Fibroblast of lung (primary cell): ENCODE measurements at regions not wholly inside any gene's neighbourhood (a gene's known extent, or its start where the extent isn't known, plus 50 kb on each side); places are given as distances from the start of the nearest gene placed in this dataset.

Experiments
- DNase-seq, 2 donors: peaks; one replicate each; pipeline versions ENCODE4 v3.0.0 to v3.0.0-alpha.2; 2010; ENCODE audit warnings: low read depth in 2 of 2
- H2AFZ ChIP-seq: 2 replicates; pipeline ENCODE4 v1.5.1; 2012; ENCODE audit warnings: low read length, control low read depth, inconsistent platforms
- H3K27ac ChIP-seq: 2 replicates; pipeline ENCODE4 v1.5.1; 2011; ENCODE audit warnings: low read length, control low read depth; ENCODE audit not compliant: insufficient read depth
- H3K27me3 ChIP-seq: 2 replicates; pipeline ENCODE4 v1.5.1; 2011; ENCODE audit warnings: mild to moderate bottlenecking, low read length; ENCODE audit not compliant: control insufficient read depth, insufficient read depth
- H3K36me3 ChIP-seq: 2 replicates; pipeline ENCODE4 v1.5.1; 2011; ENCODE audit warnings: low read length; ENCODE audit not compliant: control insufficient read depth, insufficient read depth
- H3K4me1 ChIP-seq: 2 replicates; pipeline ENCODE4 v1.5.1; 2011; ENCODE audit warnings: low read length; ENCODE audit not compliant: control insufficient read depth, insufficient read depth; ENCODE audit errors: extremely low read depth
- H3K4me2 ChIP-seq: 2 replicates; pipeline ENCODE4 v1.5.1; 2011; ENCODE audit warnings: low read length, control low read depth; ENCODE audit not compliant: insufficient read depth; ENCODE audit errors: extremely low read depth
- H3K4me3 ChIP-seq, 4 experiments: fragments of 200-600 bp in 1 of 4; sonication (generic) in 1 of 4; replicated peaks in 1 of 4; 2 replicates each; pipeline ENCODE4 v1.5.1; 2011 to 2016; ENCODE audit warnings: low read length in 4 of 4, low read depth in 3 of 4, mild to moderate bottlenecking in 3 of 4, control low read depth in 2 of 4, inconsistent platforms in 1 of 4, mixed read lengths in 1 of 4; ENCODE audit not compliant: insufficient read depth in 1 of 4; ENCODE audit errors: control extremely low read depth in 1 of 4
- H3K79me2 ChIP-seq: 2 replicates; pipeline ENCODE4 v1.5.1; 2012; ENCODE audit warnings: mild to moderate bottlenecking, low read length, inconsistent platforms; ENCODE audit not compliant: control insufficient read depth, insufficient read depth
- H3K9ac ChIP-seq: 2 replicates; pipeline ENCODE4 v1.5.1; 2011; ENCODE audit warnings: mild to moderate bottlenecking, low read length, control low read depth; ENCODE audit not compliant: insufficient read depth
- H3K9me3 ChIP-seq: 2 replicates; pipeline ENCODE4 v1.5.1; 2012; ENCODE audit warnings: low read depth, low read length; ENCODE audit not compliant: control insufficient read depth, insufficient read depth
- H4K20me1 ChIP-seq: 2 replicates; pipeline ENCODE4 v1.5.1; 2011; ENCODE audit warnings: low read length; ENCODE audit not compliant: control insufficient read depth, insufficient read depth; ENCODE audit errors: extremely low read depth
- EZH2 ChIP-seq: IDR thresholded peaks from 2 replicates; pipeline ENCODE4 v1.5.1; 2012; ENCODE audit warnings: low read length, control low read depth, mild to moderate bottlenecking; ENCODE audit errors: missing control alignments
- TF ChIP-seq, protein P1 (sequence below), 2 donors: IDR thresholded peaks in 1 of 2; conservative IDR thresholded peaks in 1 of 2; 1 replicate in 1 of 2; 2 replicates in 1 of 2; pipeline ENCODE4 v1.5.1; 2011 to 2012; ENCODE audit warnings: low read length in 2 of 2, control low read depth in 1 of 2, inconsistent platforms in 1 of 2, low read depth in 1 of 2, mild to moderate bottlenecking in 1 of 2

DNA sequence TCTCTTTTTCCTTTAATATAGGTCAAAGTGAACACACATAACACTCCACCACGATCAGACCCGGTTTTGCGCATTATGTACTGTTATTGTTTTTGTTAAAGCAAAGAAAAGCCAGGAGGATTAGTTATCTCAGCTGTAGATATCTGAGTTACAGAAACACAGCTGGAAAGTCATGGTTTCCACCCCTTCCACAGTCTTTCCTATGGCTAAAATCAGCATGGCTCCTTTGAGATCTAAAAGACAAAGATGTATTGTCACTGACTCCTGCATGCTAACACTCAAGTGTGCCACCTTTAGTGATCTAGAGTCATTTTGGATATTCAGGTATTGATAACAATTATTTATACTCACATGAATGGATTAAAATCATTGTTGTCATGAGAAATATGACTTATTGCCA lies 260.0 kb downstream of the FIGN start:
- TF ChIP-seq, protein P1, sequence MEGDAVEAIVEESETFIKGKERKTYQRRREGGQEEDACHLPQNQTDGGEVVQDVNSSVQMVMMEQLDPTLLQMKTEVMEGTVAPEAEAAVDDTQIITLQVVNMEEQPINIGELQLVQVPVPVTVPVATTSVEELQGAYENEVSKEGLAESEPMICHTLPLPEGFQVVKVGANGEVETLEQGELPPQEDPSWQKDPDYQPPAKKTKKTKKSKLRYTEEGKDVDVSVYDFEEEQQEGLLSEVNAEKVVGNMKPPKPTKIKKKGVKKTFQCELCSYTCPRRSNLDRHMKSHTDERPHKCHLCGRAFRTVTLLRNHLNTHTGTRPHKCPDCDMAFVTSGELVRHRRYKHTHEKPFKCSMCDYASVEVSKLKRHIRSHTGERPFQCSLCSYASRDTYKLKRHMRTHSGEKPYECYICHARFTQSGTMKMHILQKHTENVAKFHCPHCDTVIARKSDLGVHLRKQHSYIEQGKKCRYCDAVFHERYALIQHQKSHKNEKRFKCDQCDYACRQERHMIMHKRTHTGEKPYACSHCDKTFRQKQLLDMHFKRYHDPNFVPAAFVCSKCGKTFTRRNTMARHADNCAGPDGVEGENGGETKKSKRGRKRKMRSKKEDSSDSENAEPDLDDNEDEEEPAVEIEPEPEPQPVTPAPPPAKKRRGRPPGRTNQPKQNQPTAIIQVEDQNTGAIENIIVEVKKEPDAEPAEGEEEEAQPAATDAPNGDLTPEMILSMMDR (conservative IDR thresholded peaks at IDR 0.05 in 1 of 2, IDR thresholded peaks at IDR 0.05 in 1 of 2; ENCODE audit: low read depth in 1 of 2, low read length in 2 of 2) = no peak
- no peak overlapping the region for H3K27ac ChIP-seq
- no peaks in the 10 kb centered on the region for H3K9me3 ChIP-seq

DNA sequence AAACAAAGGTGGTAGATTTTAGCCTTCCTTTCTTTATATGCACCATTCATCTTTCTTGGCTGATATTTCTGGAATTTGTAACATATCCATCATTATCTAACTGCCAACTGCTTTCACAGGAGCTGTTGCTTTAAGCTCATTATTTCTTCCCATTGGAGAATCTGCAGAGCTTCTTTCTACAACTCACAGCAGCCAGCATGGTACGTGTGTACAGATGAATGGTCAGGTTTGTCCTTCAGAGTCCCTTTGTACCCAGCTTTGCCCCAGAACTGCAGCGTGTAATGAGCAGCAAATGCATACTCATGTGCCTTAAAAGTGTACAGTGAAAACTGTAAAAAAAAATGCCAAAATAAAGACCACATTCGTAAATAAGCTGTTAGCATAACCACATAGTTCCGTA lies 260.9 kb downstream of the FIGN start:
- no peaks in the 10 kb centered on the region for H4K20me1 ChIP-seq
- no peaks in the 10 kb centered on the region for H3K36me3 ChIP-seq
- H2AFZ ChIP-seq = no peak overlapping the region
- no peak for DNase-seq
- H3K4me2 ChIP-seq = no peak overlapping the region
- no peaks in the 10 kb centered on the region for H3K79me2 ChIP-seq
- no peaks in the 10 kb centered on the region for H3K27me3 ChIP-seq
- TF ChIP-seq EZH2 = no peak
- TF ChIP-seq, protein P1 (conservative IDR thresholded peaks at IDR 0.05 in 1 of 2, IDR thresholded peaks at IDR 0.05 in 1 of 2; ENCODE audit: low read depth in 1 of 2, low read length in 2 of 2) = no peak
- H3K9me3 ChIP-seq = no peaks in the 10 kb centered on the region
- no peaks in the 10 kb centered on the region for H3K4me1 ChIP-seq
- H3K9ac ChIP-seq = no peak overlapping the region
- H3K4me3 ChIP-seq = no peak overlapping the region
- no peak overlapping the region for H3K27ac ChIP-seq

More for the DNA sequence above, 260.0 kb downstream of the FIGN start:
- no peak overlapping the region for H3K4me2 ChIP-seq
- no peak overlapping the region for H3K9ac ChIP-seq
- no peaks in the 10 kb centered on the region for H3K36me3 ChIP-seq
- H3K4me3 ChIP-seq = no peak overlapping the region
- no peak overlapping the region for H2AFZ ChIP-seq
- no peaks in the 10 kb centered on the region for H4K20me1 ChIP-seq
- no peaks in the 10 kb centered on the region for H3K27me3 ChIP-seq
- DNase-seq = no peak
- no peaks in the 10 kb centered on the region for H3K79me2 ChIP-seq
- H3K4me1 ChIP-seq = no peaks in the 10 kb centered on the region

DNA sequence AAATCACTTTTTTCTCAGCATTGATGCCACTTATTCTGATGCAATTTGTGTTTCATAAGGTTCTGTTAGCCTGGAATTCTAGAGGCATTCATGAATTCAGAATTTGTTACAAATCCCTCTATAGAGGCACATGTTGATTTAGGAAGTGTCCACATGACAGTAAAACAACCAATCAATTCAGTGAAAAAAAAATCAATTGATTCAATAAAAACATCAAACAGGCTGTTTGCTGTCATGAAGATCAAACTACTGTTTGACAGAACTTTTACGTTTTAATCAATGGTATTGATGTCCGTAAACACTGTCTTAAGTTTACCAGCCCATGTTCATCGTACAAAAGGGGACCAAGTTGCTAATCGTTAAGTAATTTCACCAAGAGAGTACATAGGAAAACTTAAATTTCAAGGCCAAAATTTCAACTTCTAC lies 261.5 kb downstream of the FIGN start:
- DNase-seq = no peak

More for the DNA sequence above, 261.5 kb downstream of the FIGN start:
- no peaks in the 10 kb centered on the region for H4K20me1 ChIP-seq
- H3K4me1 ChIP-seq = no peaks in the 10 kb centered on the region
- H3K4me2 ChIP-seq = no peak overlapping the region
- H3K9me3 ChIP-seq = no peaks in the 10 kb centered on the region
- H3K4me3 ChIP-seq = no peak overlapping the region
- no peak overlapping the region for H3K9ac ChIP-seq
- TF ChIP-seq EZH2 = no peak
- TF ChIP-seq, protein P1 (conservative IDR thresholded peaks at IDR 0.05 in 1 of 2, IDR thresholded peaks at IDR 0.05 in 1 of 2; ENCODE audit: low read depth in 1 of 2, low read length in 2 of 2) = no peak
- no peaks in the 10 kb centered on the region for H3K27me3 ChIP-seq
- no peak overlapping the region for H3K27ac ChIP-seq
- no peaks in the 10 kb centered on the region for H3K79me2 ChIP-seq
- H2AFZ ChIP-seq = no peak overlapping the region
- no peaks in the 10 kb centered on the region for H3K36me3 ChIP-seq
